Lung (tissue), 11 donors: ENCODE measurements at regions not wholly inside any gene's neighbourhood (a gene's known extent, or its start where the extent isn't known, plus 50 kb on each side); places are given as distances from the start of the nearest gene placed in this dataset.
A peak's percentile ranks its signal among the peaks of the same experiment; 100 is the strongest.

Experiments used
- ATAC-seq: fragments of 200-7000 bp; cut with Tn5 transposase; one replicate; pipeline ENCODE4 v1.9.1; 2020; ENCODE audit warnings: moderate number of reproducible peaks; ENCODE audit not compliant: insufficient read depth, low FRiP score
- DNase-seq, 3 donors: peaks; one replicate each; pipeline ENCODE4 v3.0.0-alpha.2; 2013 to 2017
- H3K27ac ChIP-seq, 2 donors: one replicate each; pipeline ENCODE4 v1.5.1; 2013; ENCODE audit warnings: mild to moderate bottlenecking in 2 of 2, moderate library complexity in 2 of 2, control low read depth in 1 of 2, inconsistent platforms in 1 of 2, low read depth in 1 of 2, low read length in 1 of 2
- H3K27me3 ChIP-seq, 3 donors: one replicate each; pipeline ENCODE4 v1.5.1; 2013; ENCODE audit warnings: low read length in 2 of 3; ENCODE audit not compliant: control insufficient read depth in 3 of 3, insufficient read depth in 3 of 3
- H3K36me3 ChIP-seq, 4 donors: one replicate each; pipeline ENCODE4 v1.5.1; 2013; ENCODE audit warnings: low read length in 4 of 4, mild to moderate bottlenecking in 1 of 4, moderate library complexity in 1 of 4; ENCODE audit not compliant: control insufficient read depth in 4 of 4, insufficient read depth in 4 of 4
- H3K4me1 ChIP-seq, 5 donors: one replicate each; pipeline ENCODE4 v1.5.1; 2013; ENCODE audit warnings: low read length in 5 of 5, mild to moderate bottlenecking in 2 of 5, moderate library complexity in 1 of 5; ENCODE audit not compliant: control insufficient read depth in 5 of 5, insufficient read depth in 5 of 5
- H3K4me3 ChIP-seq: one replicate; pipeline ENCODE4 v1.5.1; 2013; ENCODE audit warnings: mild to moderate bottlenecking, control low read depth, moderate library complexity
- H3K9ac ChIP-seq, 2 donors: one replicate each; pipeline ENCODE4 v1.5.1; 2013; ENCODE audit warnings: low read length in 2 of 2, control low read depth in 1 of 2; ENCODE audit not compliant: insufficient read depth in 1 of 2
- H3K9me3 ChIP-seq, 4 donors: one replicate each; pipeline ENCODE4 v1.5.1; 2013; ENCODE audit warnings: low read length in 3 of 4, mild to moderate bottlenecking in 1 of 4, moderate library complexity in 1 of 4; ENCODE audit not compliant: control insufficient read depth in 4 of 4, insufficient read depth in 3 of 4
- CTCF ChIP-seq: IDR thresholded peaks from 2 replicates; pipeline ENCODE4 v1.5.1; 2012; ENCODE audit warnings: mild to moderate bottlenecking; ENCODE audit errors: control extremely low read depth, extremely low read depth
- WGBS, 2 donors: extraction: QIAGEN DNeasy Blood & Tissue Kit; methylation state at CpG; one replicate each; pipeline ENCODE4 v1.1.7; 2013; 5-methylcytosine and 5-hydroxymethylcytosine counted together
- donor health status: control.
- donor health status: control.
- donor health status: Bipolar disorder and iron deficiency.
- donor health status: healthy.
- donor health status: DM: yes; HTN: yes; CAD: no.

GRCh38 chr3:1664266-1664665 is 434.4 kb upstream of the CNTN4 start:
- H3K9me3 ChIP-seq, result no peaks in the 10 kb centered on the region
- 55 to 84% methylated on average over 1 of the region's 1 CpG for WGBS, 2 donors
- H3K27ac ChIP-seq, result no peak overlapping the region
- peak in 1 of 3 donors; percentile 3 for DNase-seq
- H3K36me3 ChIP-seq, result no peaks in the 10 kb centered on the region
- no peaks in the 10 kb centered on the region for H3K4me1 ChIP-seq
- no peaks in the 10 kb centered on the region for H3K27me3 ChIP-seq
- no peak for ATAC-seq
- no peak for TF ChIP-seq CTCF
- no peak overlapping the region for H3K4me3 ChIP-seq
- H3K9ac ChIP-seq, result no peak overlapping the region

- no peaks in the 10 kb centered on the region for H3K36me3 ChIP-seq
- TF ChIP-seq CTCF, result no peak
- DNase-seq (no peak), ATAC-seq (no peak)
- H3K9me3 ChIP-seq, result no peaks in the 10 kb centered on the region
- no peak overlapping the region for H3K4me3 ChIP-seq
- 95 to 96% methylated on average over 1 of the region's 1 CpG for WGBS, 2 donors
- no peak overlapping the region for H3K9ac ChIP-seq
- no peaks in the 10 kb centered on the region for H3K4me1 ChIP-seq
- H3K27ac ChIP-seq, result no peak overlapping the region
- H3K27me3 ChIP-seq, result no peaks in the 10 kb centered on the region
Observed at GRCh38 chr3:1666865-1667264, 431.8 kb upstream of the CNTN4 start.

GRCh38 chr3:1677576-1678156 is 421.0 kb upstream of the CNTN4 start:
- peaks cover 0 to 4% (median 0%) of the 10 kb centered on the region in 4 donors for H3K9me3 ChIP-seq
- no peak overlapping the region for H3K4me3 ChIP-seq
- peaks cover 0 to 6% (median 0%) of the 10 kb centered on the region in 5 donors for H3K4me1 ChIP-seq
- H3K27me3 ChIP-seq, result no peaks in the 10 kb centered on the region
- ATAC-seq, result no peak
- no peak for TF ChIP-seq CTCF
- H3K36me3 ChIP-seq, result no peaks in the 10 kb centered on the region
- H3K27ac ChIP-seq, result no peak overlapping the region
- H3K9ac ChIP-seq, result no peak overlapping the region
- DNase-seq, result peak in 1 of 3 donors; percentile 4
- 48 to 75% methylated on average over 7 of the region's 7 CpGs for WGBS, 2 donors

- H3K27ac ChIP-seq, result no peak overlapping the region
- no peak overlapping the region for H3K4me3 ChIP-seq
- 92 to 98% methylated on average over 1 of the region's 1 CpG for WGBS, 2 donors
- no peaks in the 10 kb centered on the region for H3K36me3 ChIP-seq
- DNase-seq, result no peak
- H3K27me3 ChIP-seq, result no peaks in the 10 kb centered on the region
- TF ChIP-seq CTCF, result no peak
- no peak overlapping the region for H3K9ac ChIP-seq
- H3K4me1 ChIP-seq, result no peaks in the 10 kb centered on the region
- ATAC-seq, result no peak
- H3K9me3 ChIP-seq, result no peaks in the 10 kb centered on the region
Observed at GRCh38 chr3:1692428-1692827, 406.2 kb upstream of the CNTN4 start.
